Omental fat pad (tissue), 3 donors: ENCODE measurements at regions not wholly inside any gene's neighbourhood (a gene's known extent, or its start where the extent isn't known, plus 50 kb on each side); places are given as distances from the start of the nearest gene placed in this dataset.

Source experiments
- ATAC-seq: fragments of 150-250 bp; one replicate; pipeline ENCODE4 v1.9.1; 2016; ENCODE audit warnings: mild to moderate bottlenecking, moderate library complexity; ENCODE audit not compliant: low FRiP score
- DNase-seq: peaks from one replicate; pipeline ENCODE4 v3.0.0-alpha.2; 2019; ENCODE audit warnings: low spot score
- CTCF ChIP-seq, 3 donors: fragments of 450-650 bp; IDR thresholded peaks; one replicate each; pipeline ENCODE4 v1.5.1; 2016 to 2017; ENCODE audit warnings: antibody characterized with exemption in 3 of 3, mild to moderate bottlenecking in 3 of 3, moderate library complexity in 2 of 3

DNA sequence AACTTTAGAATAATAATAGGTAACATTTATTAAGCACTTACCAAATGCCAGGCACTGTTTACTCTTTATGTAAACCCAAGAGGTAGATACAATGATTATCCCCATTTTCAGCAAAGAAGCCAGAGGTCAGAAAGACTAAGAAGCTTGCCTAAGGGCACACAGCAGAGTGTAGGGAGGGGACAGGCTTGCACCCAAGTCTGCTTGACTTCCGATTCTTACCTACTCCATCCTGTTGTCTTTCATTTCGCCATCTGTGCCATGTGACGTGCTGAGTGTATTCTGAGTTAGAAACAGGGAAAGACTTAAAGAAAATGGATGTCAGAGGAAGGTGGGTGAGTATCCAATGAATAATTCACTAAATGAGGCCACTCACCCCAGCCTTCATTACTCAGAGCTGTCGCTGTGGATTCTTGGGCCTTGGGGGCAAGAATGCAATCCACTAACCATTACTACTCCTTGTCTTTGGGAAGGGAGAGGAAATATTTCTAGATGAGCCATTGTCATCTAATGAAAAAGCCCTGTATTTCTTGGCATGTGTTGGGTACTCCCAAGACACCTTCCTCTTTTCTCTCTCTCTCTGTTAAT is 76.4 kb upstream of the BCL11A start:
- ATAC-seq = no peak
- TF ChIP-seq CTCF (IDR thresholded peaks at IDR 0.05) = no peak
- DNase-seq = no peak

DNA sequence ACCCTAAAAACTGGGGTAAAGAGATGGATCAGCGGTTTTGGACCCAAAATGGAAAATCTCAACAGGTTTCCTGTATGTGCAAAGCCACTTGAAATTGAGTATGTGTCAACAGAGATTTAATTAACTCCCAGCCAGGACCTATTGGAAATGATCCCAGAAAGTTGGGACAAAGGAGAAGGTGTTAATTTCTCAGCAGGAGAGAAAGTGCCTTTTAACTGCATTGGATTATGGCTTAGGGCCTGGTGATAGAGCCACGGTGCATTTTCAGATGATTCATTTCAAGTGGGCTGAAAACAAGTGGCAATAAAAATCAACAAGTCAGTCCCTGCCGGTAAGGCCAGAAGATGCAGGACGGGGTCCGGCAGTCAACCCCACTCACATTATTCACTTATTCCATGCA is 80.2 kb upstream of the BCL11A start:
- DNase-seq = no peak
- TF ChIP-seq CTCF (IDR thresholded peaks at IDR 0.05) = no peak
- no peak for ATAC-seq

DNA sequence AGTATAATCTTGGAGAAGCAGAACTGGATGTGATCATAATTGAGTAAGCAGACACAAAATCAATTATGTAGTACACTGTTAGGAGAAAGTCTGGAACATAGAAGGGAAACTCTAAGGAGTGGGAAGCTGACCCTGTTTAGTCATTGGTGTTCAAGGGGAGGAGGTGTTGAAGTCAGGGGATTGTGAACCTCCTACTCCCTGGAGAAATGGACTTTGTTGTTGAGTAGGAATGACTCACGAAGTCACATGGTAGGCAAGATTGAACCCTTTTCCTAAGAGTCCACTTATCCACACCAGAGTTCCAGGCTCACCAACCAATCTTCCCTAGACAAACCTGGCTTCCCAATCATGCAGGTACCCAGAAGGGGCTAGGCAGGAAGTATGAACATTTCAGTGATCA is 81.0 kb upstream of the BCL11A start:
- DNase-seq (no peak), ATAC-seq (no peak)
- TF ChIP-seq CTCF (IDR thresholded peaks at IDR 0.05) = no peak

DNA sequence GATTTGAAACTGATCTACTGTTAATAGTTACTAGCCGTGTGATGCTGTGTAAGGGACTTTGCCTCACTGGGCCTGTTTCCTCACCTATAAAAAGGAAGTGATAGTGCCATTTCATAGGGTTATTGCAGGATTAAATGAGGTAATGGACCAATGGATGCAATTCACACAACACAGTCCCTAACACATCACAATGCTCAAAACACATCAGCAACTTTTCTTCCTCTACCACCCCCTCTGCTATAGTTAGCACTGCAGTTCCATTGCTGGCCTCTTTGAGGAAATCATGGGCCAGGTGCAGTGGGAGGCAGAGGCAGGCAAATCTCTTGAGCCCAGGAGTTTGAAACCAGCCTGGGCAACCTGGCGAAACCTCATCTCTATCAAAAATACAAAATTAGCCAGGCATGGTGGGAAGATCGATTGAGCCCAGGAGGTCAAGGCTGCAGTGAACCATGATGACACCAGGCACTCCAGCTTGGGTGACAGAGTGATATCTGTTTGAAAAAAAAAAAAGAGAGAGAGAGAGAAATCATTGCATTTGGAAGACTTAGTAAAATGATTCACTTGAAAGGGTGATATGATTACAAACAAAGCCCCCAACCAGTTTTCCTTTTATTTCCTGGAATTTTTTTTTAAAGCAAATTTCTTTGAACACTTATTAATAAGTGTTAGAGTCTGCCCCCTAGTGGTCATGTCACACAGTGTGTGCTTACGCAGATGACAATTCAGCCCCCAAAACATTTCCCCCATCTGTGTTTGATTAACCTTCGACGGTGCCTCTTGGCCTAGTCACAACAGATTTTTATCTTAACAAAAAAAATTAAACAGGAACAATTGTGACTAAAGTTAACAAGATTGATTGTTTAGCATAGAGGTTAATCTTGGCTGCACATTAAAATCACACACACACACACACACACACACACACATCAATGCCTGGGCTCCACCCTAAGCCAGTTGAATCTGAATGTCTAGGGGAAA is 88.6 kb upstream of the BCL11A start:
- DNase-seq = no peak
- no peak for TF ChIP-seq CTCF (IDR thresholded peaks at IDR 0.05)
- ATAC-seq = no peak

DNA sequence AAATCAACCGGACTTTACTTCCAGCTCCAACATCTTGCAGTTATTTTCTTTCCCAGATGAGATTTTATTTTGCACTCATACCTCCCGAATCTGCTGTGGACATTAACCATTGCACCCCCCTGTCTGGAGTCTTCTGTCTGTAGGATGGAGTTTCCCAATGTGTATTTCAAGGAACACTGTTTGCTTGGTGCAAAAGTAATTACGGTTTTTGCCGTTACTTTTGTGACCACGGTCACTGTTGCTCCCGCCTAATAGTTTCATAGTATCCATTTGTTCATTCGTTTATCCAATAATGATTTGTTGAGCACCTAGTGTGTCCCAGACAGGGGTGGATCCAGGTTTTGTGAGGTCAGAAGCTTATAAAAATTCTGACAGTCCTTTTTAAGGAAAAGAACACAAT is 90.3 kb upstream of the BCL11A start:
- DNase-seq (no peak), ATAC-seq (no peak)
- TF ChIP-seq CTCF (IDR thresholded peaks at IDR 0.05) = no peak

DNA sequence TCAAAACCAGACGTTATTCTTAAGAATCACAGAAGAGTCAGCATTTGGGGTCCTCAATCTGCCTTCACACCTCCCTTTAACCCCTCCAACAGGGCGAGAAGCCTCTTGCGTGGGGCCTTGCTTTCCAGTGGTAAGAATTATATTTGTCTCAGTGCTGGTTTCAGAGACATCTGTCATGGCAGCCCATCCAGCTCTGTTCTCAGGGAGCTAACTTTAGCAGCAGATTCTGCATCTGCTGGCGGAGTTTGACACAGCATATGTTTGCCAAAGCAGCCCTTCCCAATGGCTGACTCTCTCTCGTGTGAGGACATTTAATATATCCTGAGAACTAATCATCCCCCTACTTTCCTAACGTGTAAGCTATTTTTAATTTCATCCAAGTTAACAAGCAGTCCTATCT is 91.5 kb upstream of the BCL11A start:
- TF ChIP-seq CTCF (IDR thresholded peaks at IDR 0.05) = no peak
- no peak for DNase-seq
- no peak for ATAC-seq

- DNase-seq (no peak), ATAC-seq (no peak)
- TF ChIP-seq CTCF (IDR thresholded peaks at IDR 0.05) = no peak
Measured at GRCh38 chr2:60648191-60648590, 94.7 kb upstream of the BCL11A start.
